ENCODE measurements at regions not wholly inside any gene's neighbourhood (a gene's known extent, or its start where the extent isn't known, plus 50 kb on each side); places are given as distances from the start of the nearest gene placed in this dataset.

DNA sequence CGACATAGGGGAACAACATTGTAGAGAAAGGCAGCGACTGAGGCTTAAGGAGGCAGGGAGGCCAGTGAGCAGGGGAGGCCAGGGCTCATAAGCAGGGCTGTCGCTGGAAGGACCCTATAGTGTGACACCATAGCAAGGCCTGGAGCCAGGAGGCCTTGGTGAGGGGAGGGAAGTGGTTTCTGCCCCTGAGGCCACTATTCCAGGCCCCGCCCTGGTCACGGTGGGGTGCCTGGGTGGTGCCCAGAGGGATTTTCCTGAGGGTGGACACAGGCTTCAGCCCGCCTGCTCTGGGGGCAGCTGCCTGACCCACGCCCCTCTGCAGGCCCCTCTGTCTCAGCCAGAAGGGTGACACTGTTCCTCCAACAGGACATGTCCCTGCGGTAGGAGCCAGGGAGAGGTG, 147.8 kb upstream of the IQSEC1 start:
- TF ChIP-seq, protein P1, sequence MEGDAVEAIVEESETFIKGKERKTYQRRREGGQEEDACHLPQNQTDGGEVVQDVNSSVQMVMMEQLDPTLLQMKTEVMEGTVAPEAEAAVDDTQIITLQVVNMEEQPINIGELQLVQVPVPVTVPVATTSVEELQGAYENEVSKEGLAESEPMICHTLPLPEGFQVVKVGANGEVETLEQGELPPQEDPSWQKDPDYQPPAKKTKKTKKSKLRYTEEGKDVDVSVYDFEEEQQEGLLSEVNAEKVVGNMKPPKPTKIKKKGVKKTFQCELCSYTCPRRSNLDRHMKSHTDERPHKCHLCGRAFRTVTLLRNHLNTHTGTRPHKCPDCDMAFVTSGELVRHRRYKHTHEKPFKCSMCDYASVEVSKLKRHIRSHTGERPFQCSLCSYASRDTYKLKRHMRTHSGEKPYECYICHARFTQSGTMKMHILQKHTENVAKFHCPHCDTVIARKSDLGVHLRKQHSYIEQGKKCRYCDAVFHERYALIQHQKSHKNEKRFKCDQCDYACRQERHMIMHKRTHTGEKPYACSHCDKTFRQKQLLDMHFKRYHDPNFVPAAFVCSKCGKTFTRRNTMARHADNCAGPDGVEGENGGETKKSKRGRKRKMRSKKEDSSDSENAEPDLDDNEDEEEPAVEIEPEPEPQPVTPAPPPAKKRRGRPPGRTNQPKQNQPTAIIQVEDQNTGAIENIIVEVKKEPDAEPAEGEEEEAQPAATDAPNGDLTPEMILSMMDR (conservative IDR thresholded peaks at IDR 0.05): no peak
- no peak for TF ChIP-seq ZFX (IDR thresholded peaks at IDR 0.05)
